ENCODE measurements at regions not wholly inside any gene's neighbourhood (a gene's known extent, or its start where the extent isn't known, plus 50 kb on each side); places are given as distances from the start of the nearest gene placed in this dataset.

- DNase-seq (ENCODE audit: low read depth) = no peak
- H3K4me3 ChIP-seq (ENCODE audit: low read length) = no peak overlapping the region
- TF ChIP-seq, protein P1, sequence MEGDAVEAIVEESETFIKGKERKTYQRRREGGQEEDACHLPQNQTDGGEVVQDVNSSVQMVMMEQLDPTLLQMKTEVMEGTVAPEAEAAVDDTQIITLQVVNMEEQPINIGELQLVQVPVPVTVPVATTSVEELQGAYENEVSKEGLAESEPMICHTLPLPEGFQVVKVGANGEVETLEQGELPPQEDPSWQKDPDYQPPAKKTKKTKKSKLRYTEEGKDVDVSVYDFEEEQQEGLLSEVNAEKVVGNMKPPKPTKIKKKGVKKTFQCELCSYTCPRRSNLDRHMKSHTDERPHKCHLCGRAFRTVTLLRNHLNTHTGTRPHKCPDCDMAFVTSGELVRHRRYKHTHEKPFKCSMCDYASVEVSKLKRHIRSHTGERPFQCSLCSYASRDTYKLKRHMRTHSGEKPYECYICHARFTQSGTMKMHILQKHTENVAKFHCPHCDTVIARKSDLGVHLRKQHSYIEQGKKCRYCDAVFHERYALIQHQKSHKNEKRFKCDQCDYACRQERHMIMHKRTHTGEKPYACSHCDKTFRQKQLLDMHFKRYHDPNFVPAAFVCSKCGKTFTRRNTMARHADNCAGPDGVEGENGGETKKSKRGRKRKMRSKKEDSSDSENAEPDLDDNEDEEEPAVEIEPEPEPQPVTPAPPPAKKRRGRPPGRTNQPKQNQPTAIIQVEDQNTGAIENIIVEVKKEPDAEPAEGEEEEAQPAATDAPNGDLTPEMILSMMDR (IDR thresholded peaks at IDR 0.05; ENCODE audit: insufficient read depth, low read depth, low read length, missing control alignments) = no peak
Measured at GRCh38 chr20:40634891-40635290, 54.1 kb downstream of the MAFB start.

DNA sequence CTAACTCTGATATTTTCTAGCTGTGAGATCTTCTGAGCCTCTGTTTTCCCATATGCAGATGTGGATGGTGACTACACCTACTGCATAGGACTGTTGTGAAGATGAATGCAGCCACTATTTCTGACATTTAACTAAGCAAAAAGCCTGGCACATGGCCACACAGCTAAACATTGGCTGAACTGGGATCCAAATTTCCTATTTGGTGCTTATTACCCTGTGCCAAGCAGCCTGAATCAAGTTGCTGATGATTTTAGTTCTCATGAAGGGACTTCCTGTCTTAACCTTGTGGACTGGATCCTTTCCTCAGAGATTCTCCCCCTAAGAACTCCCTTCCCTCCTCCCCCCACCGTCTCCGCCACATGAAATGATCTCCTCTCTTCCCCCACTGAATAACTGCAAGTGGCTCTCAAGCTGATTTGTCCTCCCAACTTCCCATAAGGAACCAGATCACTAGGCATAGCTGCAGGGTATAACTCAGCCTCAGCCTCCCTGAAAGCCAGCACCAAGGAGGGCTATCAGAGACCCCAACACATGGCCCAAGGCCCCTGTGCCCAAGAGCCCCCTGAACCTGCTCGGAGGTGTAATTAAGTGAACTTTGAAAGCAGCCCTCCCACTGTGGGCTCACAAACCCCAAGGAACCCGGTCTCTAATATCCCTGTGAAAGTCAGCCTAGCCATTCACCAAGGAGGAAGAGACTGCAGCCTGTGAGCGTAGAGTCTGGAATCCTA is 55.7 kb downstream of the MAFB start:
- no peak for DNase-seq (ENCODE audit: low read depth)
- H3K4me3 ChIP-seq (ENCODE audit: low read length) = no peak overlapping the region
- TF ChIP-seq, protein P1 (IDR thresholded peaks at IDR 0.05; ENCODE audit: insufficient read depth, low read depth, low read length, missing control alignments) = no peak

GRCh38 chr20:40632346-40632976 is 56.6 kb downstream of the MAFB start:
- DNase-seq (ENCODE audit: low read depth) = peak; percentile 34
- TF ChIP-seq, protein P1 (IDR thresholded peaks at IDR 0.05; ENCODE audit: insufficient read depth, low read depth, low read length, missing control alignments) = no peak
- H3K4me3 ChIP-seq (ENCODE audit: low read length) = no peak overlapping the region

DNA sequence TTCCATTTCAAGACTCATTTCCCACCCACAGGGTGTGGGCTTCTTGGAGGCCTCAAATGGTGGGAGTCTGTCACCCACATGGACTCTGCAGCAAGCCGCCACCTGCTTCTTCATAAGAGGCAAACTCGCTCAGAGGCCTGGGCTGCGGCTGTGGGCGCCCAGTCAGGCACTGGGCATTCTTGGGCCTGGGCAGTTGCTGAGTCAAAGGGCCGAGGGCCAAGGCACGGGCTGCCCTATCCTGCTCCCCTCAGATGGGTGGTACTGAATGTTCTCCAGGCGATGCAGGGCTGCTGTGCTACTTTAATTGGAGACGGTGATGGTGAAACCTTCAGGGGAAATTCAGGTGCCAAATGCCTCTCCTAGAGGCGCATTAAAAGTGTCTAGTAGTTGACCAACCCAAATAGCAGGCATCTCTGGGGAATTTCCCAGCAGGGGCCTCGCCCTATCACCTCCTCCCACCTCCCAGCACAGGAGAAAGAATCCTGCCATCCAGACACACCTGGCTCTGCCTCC is 57.9 kb downstream of the MAFB start:
- H3K4me3 ChIP-seq (ENCODE audit: low read length) = no peak overlapping the region
- DNase-seq (ENCODE audit: low read depth) = peak; percentile 72
- TF ChIP-seq, protein P1 (IDR thresholded peaks at IDR 0.05; ENCODE audit: insufficient read depth, low read depth, low read length, missing control alignments) = no peak

DNA sequence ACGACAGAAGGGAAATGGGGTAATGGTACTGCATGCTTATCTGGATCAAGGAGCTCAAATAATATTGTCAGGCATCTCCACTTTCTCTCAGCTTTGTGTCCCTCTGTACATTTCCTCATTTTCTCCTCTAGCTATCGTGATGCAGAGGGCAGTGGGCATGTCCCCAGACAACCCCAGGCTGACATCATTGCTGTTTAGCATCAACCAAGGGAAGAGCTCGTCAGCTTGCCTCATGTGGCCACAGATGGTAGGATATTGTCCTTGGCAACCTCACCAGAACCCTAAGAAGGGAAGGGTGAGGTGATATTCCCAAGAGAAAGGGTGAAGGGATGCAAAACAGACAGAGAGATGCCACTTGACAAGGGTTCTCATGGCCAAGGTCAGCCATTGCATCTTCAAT is 58.3 kb downstream of the MAFB start:
- H3K4me3 ChIP-seq (ENCODE audit: low read length) = no peak overlapping the region

DNA sequence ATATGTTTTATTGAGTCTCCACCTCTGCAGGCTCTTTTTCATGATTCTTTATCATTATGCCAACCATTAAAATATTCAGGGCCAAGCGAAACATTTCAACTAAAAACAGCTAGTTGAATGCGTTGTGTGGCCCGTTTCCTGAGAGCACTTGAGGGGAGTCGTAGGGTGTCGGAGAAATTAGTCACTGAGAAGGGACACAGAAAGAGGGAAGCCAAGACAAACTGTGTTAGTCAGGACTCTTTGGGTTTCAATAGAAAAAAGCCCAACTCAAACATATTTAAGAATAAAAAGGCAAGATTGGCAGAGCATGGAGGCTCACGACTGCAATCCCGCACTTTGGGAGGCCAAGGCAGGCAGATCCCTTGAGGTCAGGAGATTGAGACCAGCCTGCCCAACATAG is 58.9 kb downstream of the MAFB start:
- DNase-seq (ENCODE audit: low read depth) = no peak
- H3K4me3 ChIP-seq (ENCODE audit: low read length) = no peak overlapping the region
- TF ChIP-seq, protein P1 (IDR thresholded peaks at IDR 0.05; ENCODE audit: insufficient read depth, low read depth, low read length, missing control alignments) = no peak

More for the DNA sequence above, 58.3 kb downstream of the MAFB start:
- no peak for DNase-seq (ENCODE audit: low read depth)
- TF ChIP-seq, protein P1 (IDR thresholded peaks at IDR 0.05; ENCODE audit: insufficient read depth, low read depth, low read length, missing control alignments) = no peak

All from epithelial cell of esophagus (primary cell).